DND-41 (cell line): ENCODE measurements at regions not wholly inside any gene's neighbourhood (a gene's known extent, or its start where the extent isn't known, plus 50 kb on each side); places are given as distances from the start of the nearest gene placed in this dataset.

Source experiments
- ATAC-seq: fragments of 200-7000 bp; cut with Tn5 transposase; 3 replicates; pipeline ENCODE4 v1.9.1; 2021; ENCODE audit warnings: low read depth; ENCODE audit not compliant: insufficient read depth
- DNase-seq: peaks from one replicate; pipeline ENCODE4 v3.0.0-alpha.2; 2020
- H2AFZ ChIP-seq: 2 replicates; pipeline ENCODE4 v1.6.0; 2012; ENCODE audit warnings: low read depth, low read length
- H3K27ac ChIP-seq: 2 replicates; pipeline ENCODE4 v1.5.1; 2012; ENCODE audit warnings: low read length, inconsistent platforms
- H3K27me3 ChIP-seq: fragments of 200-600 bp; sonication (generic); 2 replicates; pipeline ENCODE4 v1.6.0; 2012; ENCODE audit warnings: low read length, mild to moderate bottlenecking, inconsistent platforms; ENCODE audit not compliant: insufficient read depth, poor library complexity
- H3K36me3 ChIP-seq: 2 replicates; pipeline ENCODE4 v1.5.1; 2012; ENCODE audit warnings: low read length, inconsistent platforms; ENCODE audit not compliant: insufficient read depth
- H3K4me1 ChIP-seq: 2 replicates; pipeline ENCODE4 v1.5.1; 2012; ENCODE audit warnings: mild to moderate bottlenecking, low read length; ENCODE audit not compliant: insufficient read depth
- H3K4me2 ChIP-seq: 2 replicates; pipeline ENCODE4 v1.6.0; 2012; ENCODE audit warnings: mild to moderate bottlenecking, moderate library complexity, low read length, inconsistent platforms; ENCODE audit not compliant: insufficient read depth
- H3K4me3 ChIP-seq, 2 experiments: fragments of 200-600 bp in 1 of 2; shearing (Covaris generic) in 1 of 2; 2 replicates each; pipeline ENCODE4 v1.5.1; 2012 to 2016; ENCODE audit warnings: inconsistent platforms in 2 of 2, low read length in 2 of 2, mild to moderate bottlenecking in 2 of 2, low read depth in 1 of 2, moderate library complexity in 1 of 2
- H3K79me2 ChIP-seq: 2 replicates; pipeline ENCODE4 v1.6.0; 2012; ENCODE audit warnings: low read length, inconsistent platforms; ENCODE audit not compliant: insufficient read depth
- H3K9ac ChIP-seq: 2 replicates; pipeline ENCODE4 v1.6.0; 2012; ENCODE audit warnings: low read depth, mild to moderate bottlenecking, inconsistent platforms, low read length, moderate library complexity
- H3K9me3 ChIP-seq: 2 replicates; pipeline ENCODE4 v1.5.1; 2012; ENCODE audit warnings: low read length, moderate library complexity, mild to moderate bottlenecking, inconsistent platforms; ENCODE audit not compliant: insufficient read depth, severe bottlenecking
- H4K20me1 ChIP-seq: 2 replicates; pipeline ENCODE4 v1.6.0; 2012; ENCODE audit warnings: low read length; ENCODE audit not compliant: insufficient read depth
- EZH2 ChIP-seq: IDR thresholded peaks from 3 replicates; pipeline ENCODE4 v1.6.1; 2012; ENCODE audit warnings: borderline replicate concordance, low read depth, mild to moderate bottlenecking, moderate library complexity, low read length, inconsistent platforms; ENCODE audit not compliant: severe bottlenecking
- TF ChIP-seq, protein P1 (sequence below): IDR thresholded peaks from 2 replicates; pipeline ENCODE4 v1.5.1; 2012; ENCODE audit warnings: borderline replicate concordance, low read length, moderate library complexity, mild to moderate bottlenecking; ENCODE audit not compliant: poor library complexity, severe bottlenecking; ENCODE audit errors: extremely low read depth

- H4K20me1 ChIP-seq, result no peaks in the 10 kb centered on the region
- DNase-seq (no peak), ATAC-seq (no peak)
- H3K27me3 ChIP-seq, result no peaks in the 10 kb centered on the region
- no peak overlapping the region for H3K9ac ChIP-seq
- no peak overlapping the region for H3K27ac ChIP-seq
- no peaks in the 10 kb centered on the region for H3K9me3 ChIP-seq
- H3K36me3 ChIP-seq, result no peaks in the 10 kb centered on the region
- H3K79me2 ChIP-seq, result no peaks in the 10 kb centered on the region
- no peaks in the 10 kb centered on the region for H3K4me1 ChIP-seq
- TF ChIP-seq EZH2, result no peak
- TF ChIP-seq, protein P1, sequence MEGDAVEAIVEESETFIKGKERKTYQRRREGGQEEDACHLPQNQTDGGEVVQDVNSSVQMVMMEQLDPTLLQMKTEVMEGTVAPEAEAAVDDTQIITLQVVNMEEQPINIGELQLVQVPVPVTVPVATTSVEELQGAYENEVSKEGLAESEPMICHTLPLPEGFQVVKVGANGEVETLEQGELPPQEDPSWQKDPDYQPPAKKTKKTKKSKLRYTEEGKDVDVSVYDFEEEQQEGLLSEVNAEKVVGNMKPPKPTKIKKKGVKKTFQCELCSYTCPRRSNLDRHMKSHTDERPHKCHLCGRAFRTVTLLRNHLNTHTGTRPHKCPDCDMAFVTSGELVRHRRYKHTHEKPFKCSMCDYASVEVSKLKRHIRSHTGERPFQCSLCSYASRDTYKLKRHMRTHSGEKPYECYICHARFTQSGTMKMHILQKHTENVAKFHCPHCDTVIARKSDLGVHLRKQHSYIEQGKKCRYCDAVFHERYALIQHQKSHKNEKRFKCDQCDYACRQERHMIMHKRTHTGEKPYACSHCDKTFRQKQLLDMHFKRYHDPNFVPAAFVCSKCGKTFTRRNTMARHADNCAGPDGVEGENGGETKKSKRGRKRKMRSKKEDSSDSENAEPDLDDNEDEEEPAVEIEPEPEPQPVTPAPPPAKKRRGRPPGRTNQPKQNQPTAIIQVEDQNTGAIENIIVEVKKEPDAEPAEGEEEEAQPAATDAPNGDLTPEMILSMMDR, result no peak
- no peak overlapping the region for H3K4me3 ChIP-seq
- H2AFZ ChIP-seq, result no peak overlapping the region
- no peak overlapping the region for H3K4me2 ChIP-seq
Observed at GRCh38 chr13:33758113-33758512, 59.8 kb upstream of the RFC3 start.

GRCh38 chr13:33761740-33762139, 56.2 kb upstream of the RFC3 start:
- H3K4me3 ChIP-seq, result no peak overlapping the region
- no peaks in the 10 kb centered on the region for H3K79me2 ChIP-seq
- ATAC-seq (no peak), DNase-seq (no peak)
- no peak overlapping the region for H2AFZ ChIP-seq
- TF ChIP-seq, protein P1, result no peak
- no peak for TF ChIP-seq EZH2
- no peak overlapping the region for H3K27ac ChIP-seq
- no peaks in the 10 kb centered on the region for H3K27me3 ChIP-seq
- H3K36me3 ChIP-seq, result no peaks in the 10 kb centered on the region
- H3K4me2 ChIP-seq, result no peak overlapping the region
- H3K4me1 ChIP-seq, result no peaks in the 10 kb centered on the region
- no peaks in the 10 kb centered on the region for H4K20me1 ChIP-seq
- no peaks in the 10 kb centered on the region for H3K9me3 ChIP-seq
- H3K9ac ChIP-seq, result no peak overlapping the region

GRCh38 chr13:33763021-33763420, 54.9 kb upstream of the RFC3 start:
- ATAC-seq (no peak), DNase-seq (no peak)
- H3K36me3 ChIP-seq, result no peaks in the 10 kb centered on the region
- H2AFZ ChIP-seq, result no peak overlapping the region
- no peak overlapping the region for H3K4me3 ChIP-seq
- no peaks in the 10 kb centered on the region for H3K4me1 ChIP-seq
- no peaks in the 10 kb centered on the region for H4K20me1 ChIP-seq
- H3K9ac ChIP-seq, result no peak overlapping the region
- no peak overlapping the region for H3K27ac ChIP-seq
- H3K9me3 ChIP-seq, result no peaks in the 10 kb centered on the region
- no peaks in the 10 kb centered on the region for H3K79me2 ChIP-seq
- no peak overlapping the region for H3K4me2 ChIP-seq
- H3K27me3 ChIP-seq, result no peaks in the 10 kb centered on the region
- TF ChIP-seq, protein P1, result no peak
- no peak for TF ChIP-seq EZH2

DNA sequence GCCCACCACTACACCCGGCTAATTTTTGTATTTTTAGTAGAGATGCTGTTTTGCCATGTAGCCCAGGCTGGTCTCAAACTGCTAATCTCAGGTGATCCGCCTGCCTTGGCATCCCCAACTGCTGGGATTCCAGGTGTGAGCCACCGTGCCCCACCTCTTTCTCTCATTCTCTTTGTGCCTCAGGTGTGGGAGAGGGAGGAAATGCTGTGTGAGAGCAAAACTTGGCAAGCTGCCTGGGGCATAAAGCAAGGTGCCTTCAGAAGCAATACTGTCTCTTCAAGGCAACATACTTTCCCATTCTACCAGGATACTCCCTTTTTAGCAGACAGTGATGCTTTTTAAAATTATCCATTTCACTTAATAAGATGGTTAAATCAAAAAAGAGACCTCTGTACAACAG, 53.2 kb upstream of the RFC3 start:
- DNase-seq (no peak), ATAC-seq (no peak)
- Histone ChIP-seq H2AFZ (no peak overlapping the region), H4K20me1 (no peaks in the 10 kb centered on the region), H3K4me3 (no peak overlapping the region), H3K9me3 (no peaks in the 10 kb centered on the region), H3K27me3 (no peaks in the 10 kb centered on the region), H3K9ac (no peak overlapping the region), H3K4me1 (no peaks in the 10 kb centered on the region), H3K79me2 (no peaks in the 10 kb centered on the region), H3K4me2 (no peak overlapping the region), H3K36me3 (no peaks in the 10 kb centered on the region), H3K27ac (no peak overlapping the region)
- TF ChIP-seq EZH2, result no peak
- TF ChIP-seq, protein P1, result no peak
